A673 (cell line): ENCODE measurements at regions not wholly inside any gene's neighbourhood (a gene's known extent, or its start where the extent isn't known, plus 50 kb on each side); places are given as distances from the start of the nearest gene placed in this dataset.

ENCODE experiments used
- BruUV-seq: library from RNA; stranded (reverse); fragments of 400-500 nt; replicated peaks from 2 replicates; lab custom pipeline; 2021; lab: Mats Ljungman, UMichigan
- CTCF ChIA-PET: fragments of 300-600 bp; sonication (Branson Sonifier 250); formaldehyde crosslinking; loops from one replicate; lab custom pipeline; 2022; ENCODE audit warnings: antibody characterized with exemption; lab: Charles Lee
- POLR2A ChIA-PET: fragments of 300-600 bp; sonication (Branson Sonifier 250); formaldehyde crosslinking; loops from one replicate; lab custom pipeline; 2022; ENCODE audit warnings: antibody characterized with exemption; ENCODE audit not compliant: low non-redundant PET; lab: Charles Lee
- DNase-seq: peaks from one replicate; pipeline ENCODE4 v3.0.0-alpha.2; 2015; ENCODE audit warnings: low spot score
- H3K27ac ChIP-seq: fragments of 200-600 bp; sonication (generic); 2 replicates; pipeline ENCODE4 v1.5.1; 2016; ENCODE audit warnings: mixed run types, low read depth, mild to moderate bottlenecking, mixed read lengths, antibody characterized with exemption, low read length; ENCODE audit not compliant: poor library complexity, severe bottlenecking
- H3K27me3 ChIP-seq: fragments of 200-600 bp; sonication (generic); replicated peaks from 2 replicates; pipeline ENCODE4 v1.6.1; 2017; ENCODE audit warnings: mixed run types, low read depth, mild to moderate bottlenecking, mixed read lengths, antibody characterized with exemption, low read length; ENCODE audit not compliant: insufficient read depth, poor library complexity
- H3K36me3 ChIP-seq: fragments of 200-600 bp; sonication (generic); 2 replicates; pipeline ENCODE4 v1.6.1; 2016; ENCODE audit warnings: mixed run types, mild to moderate bottlenecking, mixed read lengths, antibody characterized with exemption, low read length; ENCODE audit not compliant: insufficient read depth, poor library complexity, severe bottlenecking
- H3K4me1 ChIP-seq: fragments of 200-600 bp; sonication (generic); 2 replicates; pipeline ENCODE4 v1.6.1; 2017; ENCODE audit warnings: mixed run types, mild to moderate bottlenecking, mixed read lengths, antibody characterized with exemption, low read length; ENCODE audit not compliant: insufficient read depth, poor library complexity, severe bottlenecking
- H3K4me3 ChIP-seq: fragments of 200-600 bp; sonication (generic); 2 replicates; pipeline ENCODE4 v1.5.1; 2016; ENCODE audit warnings: low read depth, mixed run types, mild to moderate bottlenecking, mixed read lengths, low read length; ENCODE audit not compliant: poor library complexity, severe bottlenecking
- H3K9me3 ChIP-seq: fragments of 200-600 bp; sonication (generic); 2 replicates; pipeline ENCODE4 v1.6.1; 2016; ENCODE audit warnings: mixed run types, low read depth, mild to moderate bottlenecking, mixed read lengths, antibody characterized with exemption, low read length; ENCODE audit not compliant: poor library complexity, severe bottlenecking
- EZH2 ChIP-seq: fragments of 200-600 bp; sonication (generic); IDR thresholded peaks from 2 replicates; pipeline ENCODE4 v1.6.1; 2017; ENCODE audit warnings: borderline replicate concordance, low read depth, mild to moderate bottlenecking, mixed read lengths, antibody characterized with exemption, low read length; ENCODE audit not compliant: poor library complexity, severe bottlenecking
- intact Hi-C: fragments of 100-400 bp; cut with micrococcal nuclease; formaldehyde crosslinking; loops from one replicate; pipeline ENCODE4 v1.10.0; 2022; ENCODE audit not compliant: unreplicated experiment
- TF ChIP-seq, protein P1 (sequence below): fragments of 300-800, 200-600 bp; sonication (generic); conservative IDR thresholded peaks from 2 replicates; pipeline ENCODE4 v1.5.1; 2017; ENCODE audit warnings: low read depth, mild to moderate bottlenecking, antibody characterized with exemption, low read length, moderate library complexity, mixed read lengths

DNA sequence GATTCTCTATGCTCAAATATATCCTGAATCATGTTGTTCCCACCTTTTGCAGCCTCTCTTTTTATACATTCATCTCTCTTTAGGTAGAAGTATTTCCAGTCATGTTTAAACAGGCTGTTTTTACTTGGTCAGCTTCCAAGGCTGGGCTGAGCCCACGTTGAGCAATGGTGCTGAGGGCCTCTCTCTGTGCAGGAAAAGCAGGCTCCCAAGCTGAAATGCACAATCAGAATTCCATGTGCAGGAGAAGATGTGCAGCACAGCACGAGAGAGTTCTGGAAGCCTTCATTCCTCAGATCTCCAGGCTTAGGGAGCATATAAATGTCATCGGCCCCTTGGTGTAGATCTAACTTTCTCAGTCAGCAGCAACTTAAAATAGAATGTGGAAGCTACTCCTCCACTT, 588.5 kb downstream of the TNS3 start:
- BruUV-seq, result no TSS peak
- POLR2A ChIA-PET, result no interaction called here
- CTCF ChIA-PET, result no interaction called here

DNA sequence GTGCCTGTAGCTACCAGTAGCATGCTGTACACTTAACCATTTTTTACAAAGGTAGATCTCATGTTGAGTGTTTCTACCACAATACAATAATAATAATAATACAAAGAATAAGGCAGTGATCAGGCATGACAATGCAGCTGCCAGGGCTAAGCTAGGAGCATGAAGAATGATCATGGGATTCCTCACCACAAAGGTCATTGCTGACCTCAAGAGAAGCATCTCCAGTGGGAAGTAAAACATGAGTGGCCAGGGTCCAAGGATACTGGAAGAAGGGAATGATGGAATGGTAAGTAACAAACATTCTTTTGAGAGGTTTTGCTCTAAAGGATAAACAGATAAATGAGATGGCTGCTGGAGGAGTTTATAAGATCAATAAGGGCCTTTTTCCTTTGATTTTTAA, 591.1 kb downstream of the TNS3 start:
- no peak overlapping the region for H3K27ac ChIP-seq
- no peak overlapping the region for H3K4me3 ChIP-seq
- no peaks in the 10 kb centered on the region for H3K27me3 ChIP-seq
- intact Hi-C loops, result no loop called here
- ChIA-PET CTCF (no interaction called here), POLR2A (no interaction called here)
- no peaks in the 10 kb centered on the region for H3K9me3 ChIP-seq
- TF ChIP-seq, protein P1, sequence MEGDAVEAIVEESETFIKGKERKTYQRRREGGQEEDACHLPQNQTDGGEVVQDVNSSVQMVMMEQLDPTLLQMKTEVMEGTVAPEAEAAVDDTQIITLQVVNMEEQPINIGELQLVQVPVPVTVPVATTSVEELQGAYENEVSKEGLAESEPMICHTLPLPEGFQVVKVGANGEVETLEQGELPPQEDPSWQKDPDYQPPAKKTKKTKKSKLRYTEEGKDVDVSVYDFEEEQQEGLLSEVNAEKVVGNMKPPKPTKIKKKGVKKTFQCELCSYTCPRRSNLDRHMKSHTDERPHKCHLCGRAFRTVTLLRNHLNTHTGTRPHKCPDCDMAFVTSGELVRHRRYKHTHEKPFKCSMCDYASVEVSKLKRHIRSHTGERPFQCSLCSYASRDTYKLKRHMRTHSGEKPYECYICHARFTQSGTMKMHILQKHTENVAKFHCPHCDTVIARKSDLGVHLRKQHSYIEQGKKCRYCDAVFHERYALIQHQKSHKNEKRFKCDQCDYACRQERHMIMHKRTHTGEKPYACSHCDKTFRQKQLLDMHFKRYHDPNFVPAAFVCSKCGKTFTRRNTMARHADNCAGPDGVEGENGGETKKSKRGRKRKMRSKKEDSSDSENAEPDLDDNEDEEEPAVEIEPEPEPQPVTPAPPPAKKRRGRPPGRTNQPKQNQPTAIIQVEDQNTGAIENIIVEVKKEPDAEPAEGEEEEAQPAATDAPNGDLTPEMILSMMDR, result no peak
- no peak for TF ChIP-seq EZH2
- DNase-seq, result no peak
- H3K36me3 ChIP-seq, result no peaks in the 10 kb centered on the region
- no TSS peak for BruUV-seq
- no peaks in the 10 kb centered on the region for H3K4me1 ChIP-seq

More for the DNA sequence above, 588.5 kb downstream of the TNS3 start:
- Histone ChIP-seq H3K27ac (no peak overlapping the region), H3K27me3 (no peaks in the 10 kb centered on the region), H3K36me3 (no peaks in the 10 kb centered on the region), H3K4me3 (no peak overlapping the region), H3K4me1 (no peaks in the 10 kb centered on the region), H3K9me3 (no peaks in the 10 kb centered on the region)
- TF ChIP-seq, protein P1, result no peak
- no peak for TF ChIP-seq EZH2
- no peak for DNase-seq
- intact Hi-C loops, result no loop called here

DNA sequence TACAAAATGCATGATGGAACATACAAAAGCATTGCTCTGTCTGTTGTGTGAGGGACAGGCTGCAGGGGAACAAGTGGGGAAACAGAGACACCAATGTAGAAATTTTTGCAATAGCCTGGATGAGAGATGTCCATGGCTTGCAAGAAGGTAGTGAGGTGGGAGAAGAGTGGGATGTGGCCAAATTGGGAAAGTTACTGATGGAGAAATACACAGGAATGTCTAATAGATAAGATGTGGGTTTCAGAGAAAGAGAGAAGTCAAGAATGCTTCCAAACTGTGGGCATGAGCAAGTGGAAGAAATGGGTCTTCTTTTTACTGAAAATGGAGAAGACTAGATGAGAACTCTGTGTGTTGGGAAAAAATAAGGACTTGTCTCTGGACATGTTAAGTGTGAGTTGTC, 592.7 kb downstream of the TNS3 start:
- Histone ChIP-seq H3K4me3 (no peak overlapping the region), H3K36me3 (no peaks in the 10 kb centered on the region), H3K9me3 (no peaks in the 10 kb centered on the region), H3K4me1 (no peaks in the 10 kb centered on the region), H3K27me3 (no peaks in the 10 kb centered on the region), H3K27ac (no peak overlapping the region)
- POLR2A ChIA-PET, result no interaction called here
- CTCF ChIA-PET, result no interaction called here
- no TSS peak for BruUV-seq
- intact Hi-C loops, result no loop called here
- TF ChIP-seq EZH2, result no peak
- TF ChIP-seq, protein P1, result no peak
- no peak for DNase-seq
